ENCODE measurements at regions not wholly inside any gene's neighbourhood (a gene's known extent, or its start where the extent isn't known, plus 50 kb on each side); places are given as distances from the start of the nearest gene placed in this dataset.

GRCh38 chr13:112131713-112132113 lies 64.8 kb downstream of the SOX1 start:
- no peak overlapping the region for H3K27ac ChIP-seq
- H3K4me1 ChIP-seq, result no peaks in the 10 kb centered on the region
- H3K36me3 ChIP-seq, result no peaks in the 10 kb centered on the region
- no peak overlapping the region for H3K4me3 ChIP-seq
- no peaks in the 10 kb centered on the region for H3K9me3 ChIP-seq
- H3K27me3 ChIP-seq, result peaks cover 0 to 52% of the 10 kb centered on the region in 2 donors
- peak in 1 of 2 donors; percentile 25 for DNase-seq (ENCODE audit: low spot score in 2 of 2)
- TF ChIP-seq, protein P1, sequence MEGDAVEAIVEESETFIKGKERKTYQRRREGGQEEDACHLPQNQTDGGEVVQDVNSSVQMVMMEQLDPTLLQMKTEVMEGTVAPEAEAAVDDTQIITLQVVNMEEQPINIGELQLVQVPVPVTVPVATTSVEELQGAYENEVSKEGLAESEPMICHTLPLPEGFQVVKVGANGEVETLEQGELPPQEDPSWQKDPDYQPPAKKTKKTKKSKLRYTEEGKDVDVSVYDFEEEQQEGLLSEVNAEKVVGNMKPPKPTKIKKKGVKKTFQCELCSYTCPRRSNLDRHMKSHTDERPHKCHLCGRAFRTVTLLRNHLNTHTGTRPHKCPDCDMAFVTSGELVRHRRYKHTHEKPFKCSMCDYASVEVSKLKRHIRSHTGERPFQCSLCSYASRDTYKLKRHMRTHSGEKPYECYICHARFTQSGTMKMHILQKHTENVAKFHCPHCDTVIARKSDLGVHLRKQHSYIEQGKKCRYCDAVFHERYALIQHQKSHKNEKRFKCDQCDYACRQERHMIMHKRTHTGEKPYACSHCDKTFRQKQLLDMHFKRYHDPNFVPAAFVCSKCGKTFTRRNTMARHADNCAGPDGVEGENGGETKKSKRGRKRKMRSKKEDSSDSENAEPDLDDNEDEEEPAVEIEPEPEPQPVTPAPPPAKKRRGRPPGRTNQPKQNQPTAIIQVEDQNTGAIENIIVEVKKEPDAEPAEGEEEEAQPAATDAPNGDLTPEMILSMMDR (IDR thresholded peaks at IDR 0.05), result no peak
- TF ChIP-seq POLR2AphosphoS5 (IDR thresholded peaks at IDR 0.05) (no peak), POLR2A (IDR thresholded peaks at IDR 0.05) (no peak)
- intact Hi-C loops (cut with DNase I; ENCODE audit: low total_unique reads), result no loop called here

DNA sequence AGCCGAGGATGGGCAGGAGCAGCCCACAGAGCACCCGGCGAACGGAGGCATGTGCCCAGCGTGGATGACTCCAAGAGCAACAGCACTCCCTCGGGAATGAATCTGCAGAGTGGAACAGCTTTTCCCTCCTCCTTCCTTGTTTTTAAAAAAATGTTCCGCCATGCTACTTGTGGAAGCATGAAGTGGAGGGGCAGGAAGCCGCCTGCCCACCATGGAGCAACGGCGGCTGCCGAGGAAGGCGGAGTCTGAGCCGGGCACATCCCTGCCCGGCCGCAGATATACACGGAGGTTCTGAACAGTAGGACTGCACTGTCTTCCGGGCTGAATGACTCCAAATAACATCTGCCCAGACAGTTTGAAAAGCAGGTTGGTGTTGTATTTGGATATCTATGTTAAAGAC lies 65.2 kb downstream of the SOX1 start:
- Histone ChIP-seq H3K36me3 (no peaks in the 10 kb centered on the region), H3K4me1 (no peaks in the 10 kb centered on the region), H3K4me3 (no peak overlapping the region), H3K27ac (no peak overlapping the region), H3K9me3 (no peaks in the 10 kb centered on the region), H3K27me3 (peaks cover 0 to 57% of the 10 kb centered on the region in 2 donors)
- TF ChIP-seq POLR2A (IDR thresholded peaks at IDR 0.05) (no peak), POLR2AphosphoS5 (IDR thresholded peaks at IDR 0.05) (no peak)
- TF ChIP-seq, protein P1 (IDR thresholded peaks at IDR 0.05), result no peak
- intact Hi-C loops (cut with DNase I; ENCODE audit: low total_unique reads), result no loop called here
- DNase-seq (ENCODE audit: low spot score in 2 of 2), result peak in 1 of 2 donors; percentile 19

GRCh38 chr13:112132619-112133018 lies 65.7 kb downstream of the SOX1 start:
- peaks cover 0 to 61% of the 10 kb centered on the region in 2 donors for H3K27me3 ChIP-seq
- DNase-seq (ENCODE audit: low spot score in 2 of 2), result peak in 1 of 2 donors; percentile 10

DNA sequence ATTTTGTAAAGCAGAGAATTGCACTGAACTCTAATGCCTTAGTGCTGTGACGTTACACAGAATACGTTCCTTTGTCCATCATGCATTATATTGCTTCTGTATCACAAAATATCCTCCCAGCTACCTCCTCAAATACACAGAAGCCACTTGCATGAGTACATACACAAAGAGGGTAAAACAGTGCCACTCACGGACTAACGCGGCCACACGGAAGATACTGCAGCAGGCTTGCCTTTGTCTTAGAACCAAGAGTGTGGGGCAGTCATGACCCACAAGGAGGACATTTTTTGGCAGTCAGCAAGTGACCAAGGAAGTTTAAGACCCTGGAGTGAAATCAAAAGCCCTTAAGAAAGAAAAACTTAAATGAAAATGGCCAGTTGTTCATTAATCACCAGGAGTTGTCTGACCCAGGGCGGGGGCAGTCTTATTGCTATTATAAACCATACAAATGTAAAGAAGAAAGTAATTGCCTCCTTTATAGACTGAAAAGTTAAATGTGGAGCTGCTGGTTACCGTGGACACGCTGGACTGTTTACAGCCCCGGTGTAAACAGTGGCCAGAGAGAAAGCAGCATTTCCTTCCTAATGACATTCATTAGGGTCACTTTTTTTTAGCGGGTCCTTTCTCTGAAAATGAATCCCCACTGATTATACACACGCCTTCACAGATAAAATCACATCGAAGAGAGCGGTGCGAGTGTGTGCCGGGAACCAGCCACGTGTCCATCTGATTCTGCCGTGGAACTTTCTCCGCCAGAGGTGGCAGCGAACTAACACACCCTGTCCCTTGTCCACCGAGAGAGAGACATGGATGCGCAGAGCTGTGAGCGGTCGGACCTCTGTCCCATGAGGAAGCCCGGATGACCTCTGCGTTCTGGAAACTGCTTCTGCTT lies 66.8 kb downstream of the SOX1 start:
- TF ChIP-seq POLR2AphosphoS5 (IDR thresholded peaks at IDR 0.05), result no peak
- TF ChIP-seq, protein P1 (IDR thresholded peaks at IDR 0.05), result no peak
- no peak for TF ChIP-seq POLR2A (IDR thresholded peaks at IDR 0.05)
- DNase-seq (ENCODE audit: low spot score in 2 of 2), result peak in 1 of 2 donors; percentile 3
- Histone ChIP-seq H3K27me3 (peaks cover 0 to 69% of the 10 kb centered on the region in 2 donors), H3K27ac (no peak overlapping the region), H3K9me3 (no peaks in the 10 kb centered on the region), H3K36me3 (no peaks in the 10 kb centered on the region), H3K4me3 (no peak overlapping the region), H3K4me1 (no peaks in the 10 kb centered on the region)
- intact Hi-C loops (cut with DNase I; ENCODE audit: low total_unique reads), result no loop called here

More at GRCh38 chr13:112132619-112133018, 65.7 kb downstream of the SOX1 start:
- no peaks in the 10 kb centered on the region for H3K4me1 ChIP-seq
- TF ChIP-seq POLR2AphosphoS5 (IDR thresholded peaks at IDR 0.05) (no peak), POLR2A (IDR thresholded peaks at IDR 0.05) (no peak)
- TF ChIP-seq, protein P1 (IDR thresholded peaks at IDR 0.05), result no peak
- no peaks in the 10 kb centered on the region for H3K9me3 ChIP-seq
- no peak overlapping the region for H3K27ac ChIP-seq
- intact Hi-C loops (cut with DNase I; ENCODE audit: low total_unique reads), result no loop called here
- no peak overlapping the region for H3K4me3 ChIP-seq
- H3K36me3 ChIP-seq, result no peaks in the 10 kb centered on the region

DNA sequence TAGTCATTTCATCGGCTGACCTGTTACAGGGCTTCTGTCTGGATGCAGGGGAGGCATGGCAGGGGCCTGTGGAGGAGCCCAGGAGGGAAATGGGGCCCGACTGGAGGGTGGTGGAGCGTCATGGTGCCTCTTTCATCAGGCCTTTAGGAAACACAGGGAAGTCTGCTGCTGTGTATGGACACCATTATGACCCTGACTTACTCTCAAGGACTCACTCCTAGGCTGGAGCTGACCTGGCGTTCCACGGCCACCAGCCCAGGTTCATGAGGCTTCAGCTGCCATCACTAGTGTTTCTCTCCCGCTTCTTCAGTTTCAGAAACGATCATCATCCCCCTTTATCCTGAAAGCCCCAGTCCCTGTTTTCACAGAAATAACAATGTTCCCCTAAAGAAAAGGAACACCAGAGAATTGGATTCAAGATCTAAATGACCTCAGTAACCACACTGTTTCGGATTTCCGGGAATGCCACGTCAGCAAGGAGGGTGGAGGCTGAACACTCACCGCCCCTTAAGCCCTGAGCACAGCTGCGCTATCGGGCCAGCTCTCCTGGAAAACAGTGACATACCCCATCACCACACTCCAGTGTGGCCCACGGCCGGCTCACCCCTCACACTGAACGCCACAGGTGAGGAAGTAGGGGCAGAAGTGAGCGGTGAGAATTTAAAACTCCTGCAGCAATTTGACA lies 67.6 kb downstream of the SOX1 start:
- Histone ChIP-seq H3K9me3 (no peaks in the 10 kb centered on the region), H3K27me3 (peaks cover 0 to 63% of the 10 kb centered on the region in 2 donors), H3K4me3 (no peak overlapping the region), H3K4me1 (no peaks in the 10 kb centered on the region), H3K36me3 (no peaks in the 10 kb centered on the region), H3K27ac (no peak overlapping the region)
- DNase-seq (ENCODE audit: low spot score in 2 of 2), result peak in 1 of 2 donors; percentile 25
- intact Hi-C loops (cut with DNase I; ENCODE audit: low total_unique reads), result no loop called here
- no peak for TF ChIP-seq POLR2A (IDR thresholded peaks at IDR 0.05)
- no peak for TF ChIP-seq POLR2AphosphoS5 (IDR thresholded peaks at IDR 0.05)
- TF ChIP-seq, protein P1 (IDR thresholded peaks at IDR 0.05), result no peak
